PC-9 (cell line): ENCODE measurements at regions not wholly inside any gene's neighbourhood (a gene's known extent, or its start where the extent isn't known, plus 50 kb on each side); places are given as distances from the start of the nearest gene placed in this dataset.

Source experiments
- BruUV-seq: library from RNA; stranded (reverse); fragments of 400-500 nt; replicated peaks from 2 replicates; lab custom pipeline; 2021; lab: Mats Ljungman, UMichigan
- CTCF ChIA-PET: fragments of 300-600 bp; sonication (Branson Sonifier 250); formaldehyde crosslinking; loops from one replicate; lab custom pipeline; 2022; ENCODE audit warnings: antibody characterized with exemption; lab: Charles Lee
- POLR2A ChIA-PET: fragments of 300-600 bp; sonication (Branson Sonifier 250); formaldehyde crosslinking; loops from one replicate; lab custom pipeline; 2022; ENCODE audit warnings: antibody characterized with exemption; ENCODE audit not compliant: unreplicated experiment; lab: Charles Lee
- DNase-seq, 2 experiments: peaks; one replicate each; pipeline versions ENCODE4 v3.0.0 to v3.0.0-alpha.2; 2015 to 2022; ENCODE audit warnings: mixed read lengths in 1 of 2
- H2AFZ ChIP-seq: fragments of 200-600 bp; sonication (generic); 2 replicates; pipeline ENCODE4 v1.8.1; 2017; ENCODE audit warnings: antibody characterized with exemption
- H3F3A ChIP-seq: fragments of 200-600 bp; sonication (generic); 2 replicates; pipeline ENCODE4 v1.8.1; 2017; ENCODE audit warnings: antibody characterized with exemption, mild to moderate bottlenecking, low read depth; ENCODE audit not compliant: insufficient read depth
- H3K27ac ChIP-seq: fragments of 200-600 bp; sonication (generic); 2 replicates; pipeline ENCODE4 v1.6.1; 2016; ENCODE audit warnings: mixed run types
- H3K27me3 ChIP-seq: fragments of 200-600 bp; sonication (generic); 2 replicates; pipeline ENCODE4 v1.6.1; 2016; ENCODE audit warnings: low read depth, mixed run types; ENCODE audit not compliant: insufficient read depth
- H3K36me3 ChIP-seq: fragments of 200-600 bp; sonication (generic); 2 replicates; pipeline ENCODE4 v1.6.1; 2016; ENCODE audit warnings: low read depth, mixed run types
- H3K4me1 ChIP-seq: fragments of 200-600 bp; sonication (generic); replicated peaks from 2 replicates; pipeline ENCODE4 v1.6.1; 2016; ENCODE audit warnings: mixed run types; ENCODE audit not compliant: insufficient read depth
- H3K4me2 ChIP-seq: fragments of 200-600 bp; sonication (generic); 2 replicates; pipeline ENCODE4 v1.6.1; 2017; ENCODE audit warnings: mixed run types
- H3K4me3 ChIP-seq: fragments of 200-600 bp; sonication (generic); 2 replicates; pipeline ENCODE4 v1.6.1; 2016; ENCODE audit warnings: mixed run types
- H3K79me2 ChIP-seq: fragments of 200-600 bp; sonication (generic); 2 replicates; pipeline ENCODE4 v1.6.1; 2017; ENCODE audit warnings: low read depth, mixed run types
- H3K9me2 ChIP-seq: fragments of 200-600 bp; sonication (generic); 2 replicates; pipeline ENCODE4 v1.8.1; 2017; ENCODE audit warnings: mild to moderate bottlenecking; ENCODE audit not compliant: insufficient read depth
- H3K9me3 ChIP-seq: fragments of 200-600 bp; sonication (generic); 2 replicates; pipeline ENCODE4 v1.8.1; 2016; ENCODE audit warnings: low read depth; ENCODE audit not compliant: insufficient read depth
- H4K20me1 ChIP-seq: fragments of 200-600 bp; sonication (generic); 2 replicates; pipeline ENCODE4 v1.8.1; 2017; ENCODE audit not compliant: insufficient read depth
- EZH2 ChIP-seq: fragments of 200-600 bp; sonication (generic); IDR thresholded peaks from 2 replicates; pipeline ENCODE4 v1.8.0; 2017; ENCODE audit warnings: antibody characterized with exemption, low read depth
- intact Hi-C: fragments of 100-400 bp; cut with micrococcal nuclease; formaldehyde crosslinking; loops from one replicate; pipeline ENCODE4 v1.10.0; 2022; ENCODE audit not compliant: unreplicated experiment
- TF ChIP-seq, protein P1 (sequence below): fragments of 200-600 bp; sonication (generic); conservative IDR thresholded peaks from 2 replicates; pipeline ENCODE4 v1.6.1; 2017; ENCODE audit warnings: mixed run types, antibody characterized with exemption, mild to moderate bottlenecking, moderate library complexity

DNA sequence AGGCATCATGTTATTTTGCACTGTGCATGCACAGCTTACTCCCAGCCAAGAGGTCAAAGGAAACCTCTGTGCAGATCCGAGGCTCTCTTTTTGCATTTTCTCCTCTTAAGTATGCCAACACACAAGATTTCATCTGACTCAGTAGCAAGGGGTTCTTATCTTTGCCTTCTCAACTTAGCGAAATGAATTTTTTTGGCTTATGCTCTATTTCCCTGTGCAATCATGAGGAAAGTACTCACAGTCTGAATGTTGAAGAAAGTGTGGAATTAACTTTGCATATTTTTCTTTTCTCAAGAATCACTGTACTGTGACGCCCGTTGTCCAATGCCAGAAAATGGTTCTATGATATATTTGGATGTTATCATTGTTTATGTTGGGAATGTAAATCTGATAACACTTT, 173.5 kb upstream of the FBXL7 start:
- Histone ChIP-seq H2AFZ (no peak overlapping the region), H3K27ac (no peak overlapping the region), H3K9me3 (no peaks in the 10 kb centered on the region), H4K20me1 (no peaks in the 10 kb centered on the region), H3F3A (no peaks in the 10 kb centered on the region), H3K4me3 (no peak overlapping the region), H3K79me2 (no peaks in the 10 kb centered on the region), H3K4me1 (no peaks in the 10 kb centered on the region), H3K36me3 (no peaks in the 10 kb centered on the region), H3K4me2 (no peak overlapping the region), H3K27me3 (no peaks in the 10 kb centered on the region), H3K9me2 (no peaks in the 10 kb centered on the region)
- TF ChIP-seq, protein P1, sequence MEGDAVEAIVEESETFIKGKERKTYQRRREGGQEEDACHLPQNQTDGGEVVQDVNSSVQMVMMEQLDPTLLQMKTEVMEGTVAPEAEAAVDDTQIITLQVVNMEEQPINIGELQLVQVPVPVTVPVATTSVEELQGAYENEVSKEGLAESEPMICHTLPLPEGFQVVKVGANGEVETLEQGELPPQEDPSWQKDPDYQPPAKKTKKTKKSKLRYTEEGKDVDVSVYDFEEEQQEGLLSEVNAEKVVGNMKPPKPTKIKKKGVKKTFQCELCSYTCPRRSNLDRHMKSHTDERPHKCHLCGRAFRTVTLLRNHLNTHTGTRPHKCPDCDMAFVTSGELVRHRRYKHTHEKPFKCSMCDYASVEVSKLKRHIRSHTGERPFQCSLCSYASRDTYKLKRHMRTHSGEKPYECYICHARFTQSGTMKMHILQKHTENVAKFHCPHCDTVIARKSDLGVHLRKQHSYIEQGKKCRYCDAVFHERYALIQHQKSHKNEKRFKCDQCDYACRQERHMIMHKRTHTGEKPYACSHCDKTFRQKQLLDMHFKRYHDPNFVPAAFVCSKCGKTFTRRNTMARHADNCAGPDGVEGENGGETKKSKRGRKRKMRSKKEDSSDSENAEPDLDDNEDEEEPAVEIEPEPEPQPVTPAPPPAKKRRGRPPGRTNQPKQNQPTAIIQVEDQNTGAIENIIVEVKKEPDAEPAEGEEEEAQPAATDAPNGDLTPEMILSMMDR, result no peak
- no peak for TF ChIP-seq EZH2
- no peak for DNase-seq
- ChIA-PET CTCF (no interaction called here), POLR2A (no interaction called here)
- BruUV-seq, result no TSS peak
- intact Hi-C loops, result no loop called here

DNA sequence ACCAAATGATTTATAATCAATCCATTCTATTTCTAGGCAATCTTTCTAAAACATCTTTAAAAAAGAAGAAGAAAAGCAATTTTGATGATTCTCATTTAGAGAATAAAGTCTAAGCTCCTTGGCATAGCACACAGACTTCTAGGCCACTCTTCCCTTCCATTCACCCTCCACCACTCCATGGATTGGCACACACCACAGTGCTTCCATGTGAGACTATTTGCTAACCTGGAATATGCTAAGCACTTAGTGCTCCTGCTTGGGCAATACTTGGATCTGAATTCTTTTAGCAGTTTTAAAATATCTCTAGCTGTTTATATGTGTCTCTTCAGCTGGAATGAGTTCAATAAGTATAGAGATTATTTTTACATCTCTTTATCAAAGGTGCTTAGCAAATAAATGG, 177.6 kb upstream of the FBXL7 start:
- Histone ChIP-seq H3K4me2 (no peak overlapping the region), H3K36me3 (no peaks in the 10 kb centered on the region), H3K4me3 (no peak overlapping the region), H3F3A (no peaks in the 10 kb centered on the region), H3K9me2 (no peaks in the 10 kb centered on the region), H4K20me1 (no peaks in the 10 kb centered on the region), H3K27me3 (no peaks in the 10 kb centered on the region), H3K4me1 (no peaks in the 10 kb centered on the region), H2AFZ (no peak overlapping the region), H3K79me2 (no peaks in the 10 kb centered on the region), H3K9me3 (no peaks in the 10 kb centered on the region), H3K27ac (no peak overlapping the region)
- POLR2A ChIA-PET, result interaction anchor here (0.7 kb wide), 1 partner anchor 1045 kb away, joined by 3 read pairs; no protein-coding TSS in a partner anchor
- no peak for DNase-seq
- intact Hi-C loops, result no loop called here
- TF ChIP-seq EZH2, result no peak
- TF ChIP-seq, protein P1, result no peak
- BruUV-seq, result no TSS peak
- CTCF ChIA-PET, result no interaction called here

DNA sequence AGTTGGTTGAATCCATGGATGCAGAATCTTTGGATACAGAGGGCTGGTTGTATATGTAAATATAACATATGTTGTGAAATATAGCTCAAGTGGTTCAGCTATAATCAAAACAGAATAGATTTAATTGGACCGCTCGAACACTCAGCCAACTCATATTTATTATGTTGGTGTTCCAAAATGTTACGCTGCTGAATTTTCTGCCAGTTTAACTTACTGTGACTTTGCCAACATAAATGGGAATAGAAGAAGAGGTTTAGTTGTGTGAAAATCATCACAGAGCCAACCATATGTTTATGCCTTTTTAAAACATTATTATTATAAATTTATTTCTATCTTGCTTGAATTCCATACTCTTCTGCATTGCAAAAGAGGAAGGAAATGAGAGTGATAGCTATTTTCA, 178.2 kb upstream of the FBXL7 start:
- POLR2A ChIA-PET, result interaction anchor here (0.5 kb wide), 1 partner anchor 1156 kb away, joined by 4 read pairs; no protein-coding TSS in a partner anchor
- BruUV-seq, result no TSS peak

More for the DNA sequence above, 178.2 kb upstream of the FBXL7 start:
- Histone ChIP-seq H3K79me2 (no peaks in the 10 kb centered on the region), H3K4me1 (no peaks in the 10 kb centered on the region), H3K9me3 (no peaks in the 10 kb centered on the region), H3K36me3 (no peaks in the 10 kb centered on the region), H3K27ac (no peak overlapping the region), H3K9me2 (no peaks in the 10 kb centered on the region), H2AFZ (no peak overlapping the region), H4K20me1 (no peaks in the 10 kb centered on the region), H3K4me3 (no peak overlapping the region), H3K27me3 (no peaks in the 10 kb centered on the region), H3K4me2 (no peak overlapping the region), H3F3A (no peaks in the 10 kb centered on the region)
- CTCF ChIA-PET, result no interaction called here
- no peak for DNase-seq
- intact Hi-C loops, result no loop called here
- TF ChIP-seq, protein P1, result no peak
- TF ChIP-seq EZH2, result no peak
